ENCODE measurements at regions not wholly inside any gene's neighbourhood (a gene's known extent, or its start where the extent isn't known, plus 50 kb on each side); places are given as distances from the start of the nearest gene placed in this dataset.

DNA sequence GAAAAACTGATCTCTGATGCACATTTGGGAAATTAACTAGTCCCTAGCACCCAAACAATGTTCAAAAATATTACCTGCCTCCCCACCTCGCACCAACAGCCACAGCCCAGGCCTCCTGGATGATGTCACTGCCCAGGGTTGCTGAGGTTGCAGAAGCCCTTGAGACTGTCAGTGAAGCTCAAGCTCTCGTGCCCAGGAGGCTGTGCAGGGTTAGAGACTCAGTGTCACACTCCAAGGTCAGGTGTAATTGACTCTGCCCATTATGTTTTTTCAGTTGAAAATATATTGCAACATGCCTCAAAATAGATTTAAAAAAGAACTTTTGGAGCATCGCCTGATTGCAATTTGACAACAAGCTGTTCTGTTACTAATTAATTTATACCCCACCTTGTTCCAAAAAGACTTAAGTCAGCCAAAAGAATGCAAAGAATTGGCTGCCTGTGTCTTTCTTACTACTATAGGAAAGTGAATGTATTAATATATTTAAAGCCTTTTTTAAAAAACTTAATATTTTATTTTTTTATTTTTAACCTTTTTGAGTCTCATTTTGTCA, 72.3 kb downstream of the CMAS start:
- Histone ChIP-seq H3K36me3 (ENCODE audit: insufficient read depth, low read length) (no peaks in the 10 kb centered on the region), H3K79me2 (ENCODE audit: insufficient read depth, low read length) (no peaks in the 10 kb centered on the region)

GRCh38 chr12:22121224-22121623, 75.2 kb downstream of the CMAS start:
- no peak overlapping the region for H3K27ac ChIP-seq (ENCODE audit: low read depth, low read length, poor library complexity, severe bottlenecking)
- H3K36me3 ChIP-seq (ENCODE audit: insufficient read depth, low read length): no peaks in the 10 kb centered on the region
- no peaks in the 10 kb centered on the region for H3K9me2 ChIP-seq (ENCODE audit: low read depth, low read length)
- no peak overlapping the region for H3K4me2 ChIP-seq (ENCODE audit: low read length)
- H3K9ac ChIP-seq (ENCODE audit: low read length): no peak overlapping the region
- no peak for TF ChIP-seq EZH2 (IDR thresholded peaks at IDR 0.05; ENCODE audit: borderline replicate concordance, low read length)
- TF ChIP-seq, protein P1, sequence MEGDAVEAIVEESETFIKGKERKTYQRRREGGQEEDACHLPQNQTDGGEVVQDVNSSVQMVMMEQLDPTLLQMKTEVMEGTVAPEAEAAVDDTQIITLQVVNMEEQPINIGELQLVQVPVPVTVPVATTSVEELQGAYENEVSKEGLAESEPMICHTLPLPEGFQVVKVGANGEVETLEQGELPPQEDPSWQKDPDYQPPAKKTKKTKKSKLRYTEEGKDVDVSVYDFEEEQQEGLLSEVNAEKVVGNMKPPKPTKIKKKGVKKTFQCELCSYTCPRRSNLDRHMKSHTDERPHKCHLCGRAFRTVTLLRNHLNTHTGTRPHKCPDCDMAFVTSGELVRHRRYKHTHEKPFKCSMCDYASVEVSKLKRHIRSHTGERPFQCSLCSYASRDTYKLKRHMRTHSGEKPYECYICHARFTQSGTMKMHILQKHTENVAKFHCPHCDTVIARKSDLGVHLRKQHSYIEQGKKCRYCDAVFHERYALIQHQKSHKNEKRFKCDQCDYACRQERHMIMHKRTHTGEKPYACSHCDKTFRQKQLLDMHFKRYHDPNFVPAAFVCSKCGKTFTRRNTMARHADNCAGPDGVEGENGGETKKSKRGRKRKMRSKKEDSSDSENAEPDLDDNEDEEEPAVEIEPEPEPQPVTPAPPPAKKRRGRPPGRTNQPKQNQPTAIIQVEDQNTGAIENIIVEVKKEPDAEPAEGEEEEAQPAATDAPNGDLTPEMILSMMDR (IDR thresholded peaks at IDR 0.05; ENCODE audit: low read length): peak; percentile 70
- H3K4me1 ChIP-seq (ENCODE audit: insufficient read depth, low read length, severe bottlenecking): peaks cover 13% of the 10 kb centered on the region
- no peak overlapping the region for H2AFZ ChIP-seq (ENCODE audit: low read length)
- H3K9me3 ChIP-seq (ENCODE audit: low read length): no peaks in the 10 kb centered on the region
- H3K79me2 ChIP-seq (ENCODE audit: insufficient read depth, low read length): no peaks in the 10 kb centered on the region
- H3K4me3 ChIP-seq (ENCODE audit: low read depth, low read length, poor library complexity, severe bottlenecking): no peak overlapping the region
- no peaks in the 10 kb centered on the region for H4K20me1 ChIP-seq (ENCODE audit: insufficient read depth, low read length)
- H3F3A ChIP-seq (ENCODE audit: insufficient read depth, low read length): no peaks in the 10 kb centered on the region
- no peaks in the 10 kb centered on the region for H3K27me3 ChIP-seq (ENCODE audit: insufficient read depth, low read length)

More for the DNA sequence above, 72.3 kb downstream of the CMAS start:
- Histone ChIP-seq H3F3A (ENCODE audit: insufficient read depth, low read length) (no peaks in the 10 kb centered on the region), H3K4me2 (ENCODE audit: low read length) (no peak overlapping the region), H4K20me1 (ENCODE audit: insufficient read depth, low read length) (no peaks in the 10 kb centered on the region), H3K27ac (ENCODE audit: low read depth, low read length, poor library complexity, severe bottlenecking) (no peak overlapping the region), H3K27me3 (ENCODE audit: insufficient read depth, low read length) (no peaks in the 10 kb centered on the region), H3K4me3 (ENCODE audit: low read depth, low read length, poor library complexity, severe bottlenecking) (no peak overlapping the region), H3K9ac (ENCODE audit: low read length) (no peak overlapping the region), H3K9me2 (ENCODE audit: low read depth, low read length) (no peaks in the 10 kb centered on the region), H3K9me3 (ENCODE audit: low read length) (no peaks in the 10 kb centered on the region), H2AFZ (ENCODE audit: low read length) (no peak overlapping the region), H3K4me1 (ENCODE audit: insufficient read depth, low read length, severe bottlenecking) (peaks cover 13% of the 10 kb centered on the region)
- no peak for TF ChIP-seq EZH2 (IDR thresholded peaks at IDR 0.05; ENCODE audit: borderline replicate concordance, low read length)
- TF ChIP-seq, protein P1 (IDR thresholded peaks at IDR 0.05; ENCODE audit: low read length): no peak

- Histone ChIP-seq H2AFZ (ENCODE audit: low read length) (no peak overlapping the region), H3K79me2 (ENCODE audit: insufficient read depth, low read length) (no peaks in the 10 kb centered on the region), H3K27me3 (ENCODE audit: insufficient read depth, low read length) (no peaks in the 10 kb centered on the region), H3K9me3 (ENCODE audit: low read length) (no peaks in the 10 kb centered on the region), H3K4me2 (ENCODE audit: low read length) (no peak overlapping the region), H3K27ac (ENCODE audit: low read depth, low read length, poor library complexity, severe bottlenecking) (no peak overlapping the region), H3K36me3 (ENCODE audit: insufficient read depth, low read length) (no peaks in the 10 kb centered on the region), H4K20me1 (ENCODE audit: insufficient read depth, low read length) (no peaks in the 10 kb centered on the region), H3K9me2 (ENCODE audit: low read depth, low read length) (no peaks in the 10 kb centered on the region), H3K9ac (ENCODE audit: low read length) (no peak overlapping the region), H3K4me3 (ENCODE audit: low read depth, low read length, poor library complexity, severe bottlenecking) (no peak overlapping the region), H3F3A (ENCODE audit: insufficient read depth, low read length) (no peaks in the 10 kb centered on the region), H3K4me1 (ENCODE audit: insufficient read depth, low read length, severe bottlenecking) (peaks cover 13% of the 10 kb centered on the region)
- TF ChIP-seq, protein P1 (IDR thresholded peaks at IDR 0.05; ENCODE audit: low read length): no peak
- TF ChIP-seq EZH2 (IDR thresholded peaks at IDR 0.05; ENCODE audit: borderline replicate concordance, low read length): no peak
Observed at GRCh38 chr12:22122359-22122758, 76.3 kb downstream of the CMAS start.

Measured in OCI-LY1 (cell line).